IMR-90 (cell line): ENCODE measurements at regions not wholly inside any gene's neighbourhood (a gene's known extent, or its start where the extent isn't known, plus 50 kb on each side); places are given as distances from the start of the nearest gene placed in this dataset.

Source experiments
- ATAC-seq: fragments of 200-7000 bp; cut with Tn5 transposase; 2 replicates; pipeline ENCODE4 v1.9.1; 2020; ENCODE audit warnings: low read depth, mild to moderate bottlenecking, moderate library complexity
- BruUV-seq: library from RNA; stranded (reverse); fragments of 400-500 nt; replicated peaks from 2 replicates; lab custom pipeline; 2021; lab: Mats Ljungman, UMichigan
- CTCF ChIA-PET: fragments of 300-600 bp; formaldehyde crosslinking; extraction: SDS; loops from one replicate; lab custom pipeline; 2021; ENCODE audit warnings: antibody characterized with exemption; lab: Yijun Ruan, JAX
- POLR2A ChIA-PET: fragments of 300-600 bp; sonication (Branson Sonifier 250); formaldehyde crosslinking; loops from one replicate; lab custom pipeline; 2022; ENCODE audit warnings: antibody characterized with exemption; ENCODE audit not compliant: unreplicated experiment; lab: Charles Lee
- DNase-seq: peaks from one replicate; pipeline ENCODE4 v3.0.0; 2013
- H2AFZ ChIP-seq: replicated peaks from 2 replicates; pipeline ENCODE3; 2013; ENCODE audit warnings: low read length, mild to moderate bottlenecking; ENCODE audit not compliant: poor library complexity
- H2AK5ac ChIP-seq: 2 replicates; pipeline ENCODE4 v1.6.1; 2013; ENCODE audit warnings: low read depth, low read length, inconsistent platforms
- H2AK9ac ChIP-seq: replicated peaks from 2 replicates; pipeline ENCODE3; 2013; ENCODE audit warnings: mild to moderate bottlenecking, low read depth, low read length, moderate library complexity; ENCODE audit not compliant: poor library complexity
- H2BK120ac ChIP-seq: 2 replicates; pipeline ENCODE4 v1.6.1; 2013; ENCODE audit warnings: low read depth, low read length, inconsistent platforms
- H2BK15ac ChIP-seq: 3 replicates; pipeline ENCODE4 v1.6.1; 2013; ENCODE audit warnings: low read depth, low read length, inconsistent platforms
- H2BK20ac ChIP-seq: 2 replicates; pipeline ENCODE4 v1.6.1; 2013; ENCODE audit warnings: low read depth, mild to moderate bottlenecking, inconsistent platforms, low read length, moderate library complexity
- H2BK5ac ChIP-seq: 2 replicates; pipeline ENCODE4 v1.6.1; 2013; ENCODE audit warnings: mild to moderate bottlenecking, low read depth, low read length, inconsistent platforms; ENCODE audit not compliant: poor library complexity, severe bottlenecking
- H3K14ac ChIP-seq: replicated peaks from 2 replicates; pipeline ENCODE4 v1.6.1; 2013; ENCODE audit warnings: low read depth, low read length, inconsistent platforms
- H3K18ac ChIP-seq: 2 replicates; pipeline ENCODE4 v1.6.1; 2013; ENCODE audit warnings: low read depth, low read length, control low read depth
- H3K23ac ChIP-seq: 2 replicates; pipeline ENCODE4 v1.6.1; 2013; ENCODE audit warnings: low read depth, low read length, inconsistent platforms
- H3K27ac ChIP-seq: 2 replicates; pipeline ENCODE4 v1.5.1; 2013; ENCODE audit warnings: mild to moderate bottlenecking, control low read depth, low read length; ENCODE audit not compliant: insufficient read depth
- H3K27me3 ChIP-seq: 2 replicates; pipeline ENCODE4 v1.6.1; 2013; ENCODE audit warnings: low read length; ENCODE audit not compliant: control insufficient read depth, insufficient read depth
- H3K36me3 ChIP-seq: 2 replicates; pipeline ENCODE4 v1.6.1; 2013; ENCODE audit warnings: low read length, mixed read lengths; ENCODE audit not compliant: control insufficient read depth, insufficient read depth
- H3K4ac ChIP-seq: 2 replicates; pipeline ENCODE4 v1.6.1; 2013; ENCODE audit warnings: low read depth, low read length, inconsistent platforms
- H3K4me1 ChIP-seq: 2 replicates; pipeline ENCODE4 v1.6.1; 2013; ENCODE audit warnings: low read length, mixed read lengths; ENCODE audit not compliant: control insufficient read depth, insufficient read depth
- H3K4me2 ChIP-seq: 2 replicates; pipeline ENCODE4 v1.6.1; 2013; ENCODE audit warnings: low read depth, mild to moderate bottlenecking, control low read depth, low read length, moderate library complexity
- H3K4me3 ChIP-seq: 2 replicates; pipeline ENCODE4 v1.5.1; 2013; ENCODE audit warnings: low read depth, mild to moderate bottlenecking, control low read depth, low read length, moderate library complexity; ENCODE audit not compliant: insufficient read depth
- H3K56ac ChIP-seq: 2 replicates; pipeline ENCODE4 v1.6.1; 2013; ENCODE audit warnings: low read length, inconsistent platforms; ENCODE audit not compliant: insufficient read depth; ENCODE audit errors: extremely low read depth
- H3K79me1 ChIP-seq, 2 experiments: 2 replicates each; pipeline ENCODE4 v1.6.1; 2013; ENCODE audit warnings: low read length in 2 of 2, inconsistent platforms in 1 of 2, low read depth in 1 of 2
- H3K9ac ChIP-seq: 2 replicates; pipeline ENCODE4 v1.6.1; 2013; ENCODE audit warnings: low read depth, low read length, control low read depth
- H3K9me1 ChIP-seq: 2 replicates; pipeline ENCODE4 v1.6.1; 2013; ENCODE audit warnings: low read length, inconsistent platforms; ENCODE audit not compliant: insufficient read depth
- H3K9me3 ChIP-seq: 2 replicates; pipeline ENCODE4 v1.6.1; 2013; ENCODE audit warnings: low read length; ENCODE audit not compliant: control insufficient read depth, insufficient read depth
- H4K20me1 ChIP-seq: 2 replicates; pipeline ENCODE4 v1.6.1; 2013; ENCODE audit warnings: low read length, inconsistent platforms; ENCODE audit not compliant: insufficient read depth
- H4K5ac ChIP-seq: 2 replicates; pipeline ENCODE4 v1.6.1; 2013; ENCODE audit warnings: mild to moderate bottlenecking, low read depth, low read length, control low read depth
- H4K8ac ChIP-seq, 2 experiments: 2 replicates each; pipeline ENCODE4 v1.6.1; 2013; ENCODE audit warnings: low read depth in 2 of 2, low read length in 2 of 2, control low read depth in 1 of 2, inconsistent platforms in 1 of 2
- H4K91ac ChIP-seq: 2 replicates; pipeline ENCODE4 v1.6.1; 2013; ENCODE audit warnings: low read depth, low read length, inconsistent platforms; ENCODE audit not compliant: insufficient read depth
- MXI1 ChIP-seq: IDR thresholded peaks from 2 replicates; pipeline ENCODE4 v1.6.1; 2012; ENCODE audit warnings: low read depth, mild to moderate bottlenecking, low read length, moderate library complexity, borderline replicate concordance
- RAD21 ChIP-seq: IDR thresholded peaks from 2 replicates; pipeline ENCODE4 v1.6.1; 2012; ENCODE audit warnings: low read length, improper control_type of control experiment
- WGBS, 2 experiments: methylation state at CpG; one replicate each; pipeline versions ENCODE4 v1.1.5 to v1.1.7; 2013; ENCODE audit warnings: missing lambda C conversion rate in 2 of 2; ENCODE audit not compliant: insufficient read length in 1 of 2; ENCODE audit errors: extremely low coverage in 2 of 2; 5-methylcytosine and 5-hydroxymethylcytosine counted together
- dilution Hi-C: fragments of 300-500 bp; cut with HindIII; formaldehyde crosslinking; loops from one replicate; pipeline ENCODE4 v1.14.3; 2018; ENCODE audit warnings: low sequenced_read_pairs; ENCODE audit not compliant: unreplicated experiment
- in situ Hi-C: fragments of 300-500 bp; cut with MboI; formaldehyde crosslinking; loops from 3 replicates; pipeline ENCODE4 v1.14.3; 2019; ENCODE audit warnings: low sequenced_read_pairs, inconsistent platforms, mixed read lengths
- intact Hi-C: fragments of 100-400 bp; cut with micrococcal nuclease; formaldehyde crosslinking; loops from 2 replicates; pipeline ENCODE4 v1.10.0; 2022
- TF ChIP-seq, protein P1 (sequence below): conservative IDR thresholded peaks from 2 replicates; pipeline ENCODE4 v1.5.1; 2012; ENCODE audit warnings: mild to moderate bottlenecking, low read depth, low read length, improper control_type of control experiment

- H4K5ac ChIP-seq, result no peak overlapping the region
- no peaks in the 10 kb centered on the region for H3K9me1 ChIP-seq
- no peak overlapping the region for H3K18ac ChIP-seq
- no peaks in the 10 kb centered on the region for H3K4me1 ChIP-seq
- no peak overlapping the region for H3K9ac ChIP-seq
- DNase-seq (peak; percentile 12), ATAC-seq (peak; percentile 73)
- H2BK5ac ChIP-seq, result no peak overlapping the region
- no peak overlapping the region for H2BK20ac ChIP-seq
- in situ Hi-C loops, result no loop called here
- H2AFZ ChIP-seq, result no peak overlapping the region
- no peak overlapping the region for H4K8ac ChIP-seq
- dilution Hi-C loops, result no loop called here
- no peaks in the 10 kb centered on the region for H4K20me1 ChIP-seq
- H3K4me2 ChIP-seq, result no peak overlapping the region
- no peak overlapping the region for H3K14ac ChIP-seq
- no peaks in the 10 kb centered on the region for H3K79me1 ChIP-seq
- no peak overlapping the region for H2BK120ac ChIP-seq
- H3K27me3 ChIP-seq, result no peaks in the 10 kb centered on the region
- H3K36me3 ChIP-seq, result no peaks in the 10 kb centered on the region
- POLR2A ChIA-PET, result no interaction called here
- no peak overlapping the region for H3K4ac ChIP-seq
- H2AK9ac ChIP-seq, result no peak overlapping the region
- no peak overlapping the region for H3K23ac ChIP-seq
- intact Hi-C loops, result no loop called here
- H2AK5ac ChIP-seq, result no peak overlapping the region
- H4K91ac ChIP-seq, result no peak overlapping the region
- CTCF ChIA-PET, result interaction anchor here (0.7 to 1.1 kb wide), 5 partner anchors 19 to 201 kb away, joined by 3 to 5 read pairs (median 3); no protein-coding TSS in a partner anchor
- no peak overlapping the region for H2BK15ac ChIP-seq
- no peak for TF ChIP-seq MXI1
- 0 out of 2 replicates have a peak, but pooled peaks have one; percentile 9 for TF ChIP-seq RAD21
- TF ChIP-seq, protein P1, sequence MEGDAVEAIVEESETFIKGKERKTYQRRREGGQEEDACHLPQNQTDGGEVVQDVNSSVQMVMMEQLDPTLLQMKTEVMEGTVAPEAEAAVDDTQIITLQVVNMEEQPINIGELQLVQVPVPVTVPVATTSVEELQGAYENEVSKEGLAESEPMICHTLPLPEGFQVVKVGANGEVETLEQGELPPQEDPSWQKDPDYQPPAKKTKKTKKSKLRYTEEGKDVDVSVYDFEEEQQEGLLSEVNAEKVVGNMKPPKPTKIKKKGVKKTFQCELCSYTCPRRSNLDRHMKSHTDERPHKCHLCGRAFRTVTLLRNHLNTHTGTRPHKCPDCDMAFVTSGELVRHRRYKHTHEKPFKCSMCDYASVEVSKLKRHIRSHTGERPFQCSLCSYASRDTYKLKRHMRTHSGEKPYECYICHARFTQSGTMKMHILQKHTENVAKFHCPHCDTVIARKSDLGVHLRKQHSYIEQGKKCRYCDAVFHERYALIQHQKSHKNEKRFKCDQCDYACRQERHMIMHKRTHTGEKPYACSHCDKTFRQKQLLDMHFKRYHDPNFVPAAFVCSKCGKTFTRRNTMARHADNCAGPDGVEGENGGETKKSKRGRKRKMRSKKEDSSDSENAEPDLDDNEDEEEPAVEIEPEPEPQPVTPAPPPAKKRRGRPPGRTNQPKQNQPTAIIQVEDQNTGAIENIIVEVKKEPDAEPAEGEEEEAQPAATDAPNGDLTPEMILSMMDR, result peak; percentile 43
- no peaks in the 10 kb centered on the region; the same call in 1 of the 2 replicates for H3K9me3 ChIP-seq
- BruUV-seq, result no TSS peak
- H3K27ac ChIP-seq, result no peak overlapping the region
- H3K4me3 ChIP-seq, result no peak overlapping the region
- WGBS, 2 experiments, result no CpG with 5 or more reads among the region's 3 CpGs
- H3K56ac ChIP-seq, result no peak overlapping the region
Observed at GRCh38 chr10:23516530-23516929, 77.7 kb downstream of the OTUD1 start.
